Activated CD8-positive, alpha-beta T cell treated with anti-CD3 and anti-CD28 coated beads, Interleukin-2, amount 10 ng/mL, durations not matched to agents 7 days and 5 days (primary cell): ENCODE measurements at regions not wholly inside any gene's neighbourhood (a gene's known extent, or its start where the extent isn't known, plus 50 kb on each side); places are given as distances from the start of the nearest gene placed in this dataset.

Experiments
- ATAC-seq: fragments of 150-1000 bp; cut with Tn5 transposase; one replicate; pipeline ENCODE4 v1.10.0; 2021; ENCODE audit warnings: moderate library complexity
- CTCF ChIA-PET: fragments of 350-600 bp; sonication (Branson Sonifier 250); formaldehyde crosslinking; loops from one replicate; lab custom pipeline; 2021; ENCODE audit warnings: antibody characterized with exemption; lab: Charles Lee
- POLR2A ChIA-PET: fragments of 350-600 bp; sonication (Branson Sonifier 250); formaldehyde crosslinking; loops from one replicate; lab custom pipeline; 2021; ENCODE audit warnings: antibody characterized with exemption; lab: Charles Lee
- DNase-seq: peaks from one replicate; pipeline ENCODE4 v3.0.0-alpha.2; 2020
- H3K27ac Mint-ChIP-seq: one replicate; pipeline ENCODE4 v1.8.0; 2021; ENCODE audit warnings: mild to moderate bottlenecking, mixed read lengths
- H3K27me3 Mint-ChIP-seq: one replicate; pipeline ENCODE4 v1.8.0; 2021; ENCODE audit warnings: low read depth, mixed read lengths
- H3K36me3 Mint-ChIP-seq: one replicate; pipeline ENCODE4 v1.8.0; 2021; ENCODE audit warnings: low read depth, mixed read lengths
- H3K4me1 Mint-ChIP-seq: one replicate; pipeline ENCODE4 v1.8.0; 2021; ENCODE audit warnings: low read depth, mixed read lengths
- H3K4me3 Mint-ChIP-seq: one replicate; pipeline ENCODE4 v1.8.0; 2021; ENCODE audit warnings: mild to moderate bottlenecking, mixed read lengths
- H3K9me3 Mint-ChIP-seq: one replicate; pipeline ENCODE4 v1.8.0; 2022; ENCODE audit warnings: mixed read lengths; ENCODE audit not compliant: insufficient read depth

DNA sequence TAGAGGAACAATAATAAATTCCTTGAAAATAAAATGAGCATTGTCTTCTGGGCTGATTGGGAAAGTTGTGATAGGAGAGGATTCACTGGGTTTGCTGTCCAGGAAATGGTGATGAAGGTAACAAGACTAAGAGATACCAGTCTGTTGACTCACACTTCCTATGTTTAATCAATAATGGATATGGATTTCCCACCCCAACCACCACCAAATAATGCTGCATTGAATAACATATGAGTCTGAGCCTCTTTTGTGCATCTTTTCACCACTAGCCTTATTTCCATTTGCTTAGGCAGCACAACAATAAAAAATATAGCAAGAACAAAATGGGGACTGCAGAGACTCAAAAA lies 120.2 kb upstream of the NFIB start:
- no peak overlapping the region for H3K27ac Mint-ChIP-seq
- ChIA-PET POLR2A (no interaction called here), CTCF (no interaction called here)
- no peak overlapping the region for H3K4me3 Mint-ChIP-seq
- no peaks in the 10 kb centered on the region for H3K4me1 Mint-ChIP-seq
- H3K27me3 Mint-ChIP-seq: peaks cover 9% of the 10 kb centered on the region
- ATAC-seq: no peak
- no peak for DNase-seq
- H3K36me3 Mint-ChIP-seq: no peaks in the 10 kb centered on the region
- H3K9me3 Mint-ChIP-seq: no peaks in the 10 kb centered on the region

DNA sequence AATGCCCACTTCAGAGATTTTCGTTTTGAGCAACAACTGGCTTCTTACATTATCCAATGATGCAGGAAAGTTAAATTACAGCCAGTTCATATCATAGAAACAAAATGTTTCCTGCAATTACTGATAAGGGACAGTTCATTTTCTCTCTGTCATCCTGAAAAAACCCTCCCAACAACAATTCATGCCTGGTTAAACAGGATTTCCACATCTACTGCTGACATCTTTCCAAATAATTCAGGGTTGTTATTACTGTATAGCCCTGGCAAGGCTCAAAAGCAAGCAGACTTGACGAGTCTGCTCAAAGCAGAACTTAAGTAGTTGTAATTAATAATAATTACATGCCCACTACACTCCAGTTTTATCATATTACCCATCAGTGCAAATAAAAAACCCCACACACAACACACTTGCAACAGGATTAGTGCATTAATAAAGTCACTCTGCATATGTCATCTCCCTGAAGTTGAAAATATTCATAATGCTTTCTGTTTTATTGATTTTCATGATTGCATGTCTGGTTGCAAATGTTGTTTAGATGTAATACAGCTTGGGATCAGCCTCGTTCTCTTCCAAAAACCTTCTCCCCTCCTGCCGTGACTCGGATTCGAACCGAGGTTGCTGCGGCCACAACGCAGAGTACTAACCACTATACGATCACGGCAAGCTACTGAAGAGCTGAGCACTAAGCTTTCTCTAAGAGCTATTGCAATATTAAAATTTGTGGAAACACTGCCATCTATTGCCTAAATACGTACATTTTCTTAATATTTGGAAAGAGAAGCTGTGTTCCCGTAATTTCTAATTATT lies 119.6 kb upstream of the NFIB start:
- Mint-ChIP-seq H3K4me3 (no peak overlapping the region), H3K4me1 (no peaks in the 10 kb centered on the region), H3K36me3 (no peaks in the 10 kb centered on the region), H3K9me3 (no peaks in the 10 kb centered on the region), H3K27ac (no peak overlapping the region), H3K27me3 (peaks cover 9% of the 10 kb centered on the region)
- ChIA-PET CTCF (no interaction called here), POLR2A (no interaction called here)
- DNase-seq (no peak), ATAC-seq (no peak)

GRCh38 chr9:14432666-14433350 lies 118.9 kb upstream of the NFIB start:
- DNase-seq: no peak
- CTCF ChIA-PET: no interaction called here
- H3K36me3 Mint-ChIP-seq: no peaks in the 10 kb centered on the region
- no peak for ATAC-seq
- no peaks in the 10 kb centered on the region for H3K9me3 Mint-ChIP-seq
- no peaks in the 10 kb centered on the region for H3K4me1 Mint-ChIP-seq
- no peak overlapping the region for H3K27ac Mint-ChIP-seq
- H3K27me3 Mint-ChIP-seq: peaks cover 7% of the 10 kb centered on the region
- POLR2A ChIA-PET: no interaction called here
- H3K4me3 Mint-ChIP-seq: no peak overlapping the region

GRCh38 chr9:14428781-14429230 lies 114.9 kb upstream of the NFIB start:
- ATAC-seq (no peak), DNase-seq (peak; percentile 61)
- Mint-ChIP-seq H3K27me3 (peaks cover 2% of the 10 kb centered on the region), H3K36me3 (no peaks in the 10 kb centered on the region), H3K4me3 (no peak overlapping the region), H3K4me1 (no peaks in the 10 kb centered on the region), H3K9me3 (no peaks in the 10 kb centered on the region), H3K27ac (no peak overlapping the region)
- ChIA-PET CTCF (interaction anchor here (0.9 to 1.2 kb wide), 2 partner anchors 9 to 1001 kb away, joined by 3 read pairs; no protein-coding TSS in a partner anchor), POLR2A (no interaction called here)

DNA sequence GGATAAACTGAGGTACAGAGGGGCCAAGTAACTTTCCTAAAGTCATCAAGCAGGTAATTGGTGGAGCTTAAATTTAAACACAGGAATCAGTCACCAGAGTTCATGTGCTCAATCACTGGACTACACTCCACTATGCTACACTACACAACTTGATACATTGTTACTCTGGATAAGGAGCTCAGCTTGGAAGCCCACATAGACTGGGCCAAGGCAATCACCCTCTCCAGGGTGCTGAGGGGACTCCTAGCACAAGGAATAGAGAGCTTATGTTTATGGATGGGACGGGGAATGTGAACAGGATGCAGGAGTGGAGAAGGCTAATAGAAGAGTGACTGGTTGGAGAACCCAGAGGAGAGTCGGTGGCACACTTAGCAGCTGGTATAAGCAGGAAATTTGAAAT lies 113.5 kb upstream of the NFIB start:
- ChIA-PET CTCF (interaction anchor here (1.2 to 1.3 kb wide), 2 partner anchors 13 to 1000 kb away, joined by 3 to 5 read pairs; no protein-coding TSS in a partner anchor), POLR2A (no interaction called here)
- no peak for DNase-seq
- H3K9me3 Mint-ChIP-seq: no peaks in the 10 kb centered on the region
- no peak overlapping the region for H3K4me3 Mint-ChIP-seq
- H3K4me1 Mint-ChIP-seq: no peaks in the 10 kb centered on the region
- no peaks in the 10 kb centered on the region for H3K27me3 Mint-ChIP-seq
- no peak overlapping the region for H3K27ac Mint-ChIP-seq
- no peak for ATAC-seq
- H3K36me3 Mint-ChIP-seq: no peaks in the 10 kb centered on the region

- ChIA-PET POLR2A (no interaction called here), CTCF (no interaction called here)
- H3K4me1 Mint-ChIP-seq: no peaks in the 10 kb centered on the region
- no peaks in the 10 kb centered on the region for H3K27me3 Mint-ChIP-seq
- no peak overlapping the region for H3K27ac Mint-ChIP-seq
- no peak overlapping the region for H3K4me3 Mint-ChIP-seq
- H3K36me3 Mint-ChIP-seq: no peaks in the 10 kb centered on the region
- no peak for DNase-seq
- ATAC-seq: no peak
- H3K9me3 Mint-ChIP-seq: no peaks in the 10 kb centered on the region
Observed at GRCh38 chr9:14424983-14425382, 111.0 kb upstream of the NFIB start.

DNA sequence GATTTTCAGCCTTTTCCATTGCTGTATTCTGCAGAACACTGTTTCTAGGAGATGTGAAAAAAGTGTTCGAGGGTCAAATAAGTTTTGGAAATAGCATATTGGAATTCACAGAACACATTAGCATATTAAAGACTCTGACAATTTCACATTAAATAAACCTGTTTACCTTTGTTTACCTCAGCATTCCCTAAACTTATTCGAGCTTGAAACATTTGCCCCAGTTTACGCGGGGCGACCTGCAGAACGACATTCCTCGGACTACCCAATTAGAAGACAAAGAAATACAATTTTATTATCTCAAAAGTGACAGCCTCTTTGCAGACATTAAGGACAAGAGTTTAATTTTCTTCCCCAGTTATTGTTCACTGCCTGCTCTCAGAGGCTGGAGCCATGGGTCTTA lies 110.3 kb upstream of the NFIB start:
- Mint-ChIP-seq H3K27me3 (no peaks in the 10 kb centered on the region), H3K4me1 (no peaks in the 10 kb centered on the region), H3K36me3 (no peaks in the 10 kb centered on the region), H3K9me3 (no peaks in the 10 kb centered on the region), H3K27ac (no peak overlapping the region), H3K4me3 (no peak overlapping the region)
- DNase-seq (no peak), ATAC-seq (no peak)
- ChIA-PET POLR2A (no interaction called here), CTCF (no interaction called here)

DNA sequence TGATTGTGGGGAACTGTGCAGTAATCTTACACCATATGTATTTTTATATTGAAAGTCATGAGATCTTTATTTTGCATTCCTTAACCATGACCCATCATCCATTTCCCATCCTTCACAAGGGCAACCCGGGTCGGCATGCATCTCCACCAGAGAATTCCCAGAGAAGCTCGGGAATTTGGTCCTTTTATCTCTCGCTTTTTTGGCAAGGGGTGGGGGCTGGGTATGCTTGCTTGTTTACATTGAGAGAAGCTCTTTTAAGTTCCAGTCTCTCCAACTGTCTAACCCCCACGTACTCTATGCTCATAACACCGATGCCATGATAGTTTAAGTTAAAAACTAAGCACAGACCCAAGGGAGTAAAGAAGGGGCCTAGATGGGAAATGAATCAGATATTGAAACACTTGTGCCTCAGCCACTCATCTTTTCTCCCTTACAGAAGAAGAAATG lies 109.9 kb upstream of the NFIB start:
- Mint-ChIP-seq H3K36me3 (no peaks in the 10 kb centered on the region), H3K4me1 (no peaks in the 10 kb centered on the region), H3K4me3 (no peak overlapping the region), H3K9me3 (no peaks in the 10 kb centered on the region), H3K27me3 (no peaks in the 10 kb centered on the region), H3K27ac (no peak overlapping the region)
- ChIA-PET POLR2A (no interaction called here), CTCF (no interaction called here)
- ATAC-seq (no peak), DNase-seq (no peak)

DNA sequence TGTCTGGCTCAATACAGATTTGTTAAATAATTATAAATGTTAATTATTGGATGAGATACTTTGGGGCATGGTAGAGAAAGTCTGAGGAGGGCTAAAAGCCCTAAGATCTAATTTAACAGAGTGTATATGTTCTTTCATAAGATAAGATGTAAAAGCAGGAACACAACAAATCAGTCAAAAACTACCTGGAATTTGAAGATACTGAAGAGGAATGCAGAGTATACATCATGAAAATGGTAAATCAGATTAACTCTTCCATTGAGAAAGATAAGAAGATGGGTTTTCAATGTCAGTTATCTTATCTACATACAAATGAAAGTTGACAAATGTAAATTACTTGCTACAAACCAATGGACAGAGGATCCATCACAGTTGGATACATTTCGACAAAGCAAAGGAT lies 107.3 kb upstream of the NFIB start:
- H3K36me3 Mint-ChIP-seq: no peaks in the 10 kb centered on the region
- no peaks in the 10 kb centered on the region for H3K9me3 Mint-ChIP-seq
- H3K27ac Mint-ChIP-seq: no peak overlapping the region
- no peak for DNase-seq
- CTCF ChIA-PET: no interaction called here
- H3K27me3 Mint-ChIP-seq: no peaks in the 10 kb centered on the region
- no peak overlapping the region for H3K4me3 Mint-ChIP-seq
- H3K4me1 Mint-ChIP-seq: no peaks in the 10 kb centered on the region
- ATAC-seq: no peak
- POLR2A ChIA-PET: no interaction called here

DNA sequence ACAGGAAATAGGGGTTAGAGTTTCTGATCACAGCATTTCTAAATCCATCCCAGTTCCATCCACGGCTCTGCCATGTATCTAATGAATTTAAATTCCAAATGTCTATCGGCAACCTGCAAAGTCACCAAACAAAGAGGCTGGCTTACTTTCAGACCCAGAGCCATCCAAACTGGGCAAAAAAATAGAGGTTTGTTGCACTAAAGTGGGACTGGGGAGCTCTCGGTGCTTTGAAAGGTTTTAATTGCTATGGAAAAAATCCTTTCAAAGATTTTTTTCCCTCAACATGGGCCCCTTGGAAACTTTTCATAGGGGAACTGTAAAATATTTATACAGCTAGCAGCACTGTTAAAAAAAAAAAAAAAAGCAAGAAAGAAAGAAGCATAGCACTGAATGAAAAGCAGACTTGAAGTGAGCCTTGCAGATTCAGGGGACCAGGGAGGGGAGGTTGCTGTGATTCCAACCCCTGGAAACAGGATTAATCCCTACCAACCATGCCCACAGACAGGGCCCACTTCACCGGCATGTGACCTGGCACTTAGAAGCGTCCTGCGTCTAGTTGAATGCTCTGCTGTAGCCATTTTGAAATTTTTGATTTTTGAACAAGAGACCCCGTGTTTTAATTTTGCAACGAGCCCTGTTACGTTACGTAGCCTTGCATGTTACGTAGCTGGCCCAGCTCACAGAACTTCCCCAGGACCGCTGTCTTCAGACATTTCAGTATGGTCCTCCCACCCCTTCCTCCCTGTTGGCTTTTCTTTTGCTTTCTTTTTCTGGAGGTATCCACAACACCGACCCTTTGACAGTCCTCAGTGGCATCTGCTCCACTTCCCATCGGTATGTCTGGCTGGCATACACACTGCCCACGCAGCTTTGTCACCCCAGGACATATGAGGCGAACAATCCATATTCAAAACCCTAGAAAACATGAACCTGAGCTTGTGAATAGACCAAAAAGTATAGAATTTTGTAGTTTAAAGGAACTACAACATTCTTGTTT lies 105.3 kb upstream of the NFIB start:
- no peak overlapping the region for H3K27ac Mint-ChIP-seq
- CTCF ChIA-PET: no interaction called here
- H3K36me3 Mint-ChIP-seq: no peaks in the 10 kb centered on the region
- POLR2A ChIA-PET: no interaction called here
- H3K9me3 Mint-ChIP-seq: no peaks in the 10 kb centered on the region
- DNase-seq (no peak), ATAC-seq (no peak)
- no peak overlapping the region for H3K4me3 Mint-ChIP-seq
- H3K27me3 Mint-ChIP-seq: no peaks in the 10 kb centered on the region
- H3K4me1 Mint-ChIP-seq: no peaks in the 10 kb centered on the region

- ATAC-seq: no peak
- H3K4me3 Mint-ChIP-seq: no peak overlapping the region
- no peaks in the 10 kb centered on the region for H3K27me3 Mint-ChIP-seq
- no peak overlapping the region for H3K27ac Mint-ChIP-seq
- H3K9me3 Mint-ChIP-seq: no peaks in the 10 kb centered on the region
- no peaks in the 10 kb centered on the region for H3K4me1 Mint-ChIP-seq
- ChIA-PET CTCF (no interaction called here), POLR2A (no interaction called here)
- no peaks in the 10 kb centered on the region for H3K36me3 Mint-ChIP-seq
- no peak for DNase-seq
Observed at GRCh38 chr9:14418301-14418940, 104.5 kb upstream of the NFIB start.
